HUDEP-2 (cell line): ENCODE measurements at regions not wholly inside any gene's neighbourhood (a gene's known extent, or its start where the extent isn't known, plus 50 kb on each side); places are given as distances from the start of the nearest gene placed in this dataset.

ENCODE experiments used
- DNase-seq, 76 experiments: peaks; one replicate each; lab custom pipeline; 2025; ENCODE audit not compliant: unreplicated experiment in 76 of 76; lab: John Stamatoyannopoulos, UW

GRCh38 chr1:39085174-39085573, 59.0 kb downstream of the NDUFS5 start:
- DNase-seq, result no peak

- no peak for DNase-seq
Measured at GRCh38 chr1:39086386-39086785, 60.2 kb downstream of the NDUFS5 start.

GRCh38 chr1:39086865-39087409, 60.8 kb downstream of the NDUFS5 start:
- no peak for DNase-seq

- DNase-seq, result no peak
Measured at GRCh38 chr1:39087435-39087834, 61.3 kb downstream of the NDUFS5 start.

- DNase-seq, result no peak
Measured at GRCh38 chr1:39088658-39089057, 62.5 kb downstream of the NDUFS5 start.

- DNase-seq, result peak in 1 of 76 experiments; percentile 2
Measured at GRCh38 chr1:39089931-39090521, 63.9 kb downstream of the NDUFS5 start.

- DNase-seq, result no peak
Measured at GRCh38 chr1:39090757-39091380, 64.7 kb downstream of the NDUFS5 start.

GRCh38 chr1:39091845-39092645, 65.9 kb downstream of the NDUFS5 start:
- peak in 50 of 76 experiments; percentile 5 to 60 (median 30) for DNase-seq

GRCh38 chr1:39094685-39095084, 68.5 kb downstream of the NDUFS5 start:
- DNase-seq, result no peak

- DNase-seq, result peak in 61 of 76 experiments; percentile 3 to 78 (median 40)
Measured at GRCh38 chr1:39098546-39099250, 72.5 kb downstream of the NDUFS5 start.

GRCh38 chr1:39102537-39103327, 76.6 kb downstream of the NDUFS5 start:
- peak in 33 of 76 experiments; percentile 9 to 58 (median 25) for DNase-seq

- DNase-seq, result no peak
Measured at GRCh38 chr1:39103328-39104157, 77.4 kb downstream of the NDUFS5 start.

GRCh38 chr1:39104158-39105060, 78.3 kb downstream of the NDUFS5 start:
- DNase-seq, result no peak

- peak in 37 of 76 experiments; percentile 7 to 55 (median 30) for DNase-seq
Measured at GRCh38 chr1:39105061-39105840, 79.1 kb downstream of the NDUFS5 start.

GRCh38 chr1:39105841-39106765, 80.0 kb downstream of the NDUFS5 start:
- peak in 36 of 76 experiments; percentile 6 to 48 (median 29) for DNase-seq

- no peak for DNase-seq
Measured at GRCh38 chr1:39106801-39107327, 80.7 kb downstream of the NDUFS5 start.
